Kidney (tissue), 13 donors: ENCODE measurements at regions not wholly inside any gene's neighbourhood (a gene's known extent, or its start where the extent isn't known, plus 50 kb on each side); places are given as distances from the start of the nearest gene placed in this dataset.
A peak's percentile ranks its signal among the peaks of the same experiment; 100 is the strongest.

Source experiments
- DNase-seq, 5 donors: peaks; one replicate each; pipeline ENCODE4 v3.0.0-alpha.2; 2013 to 2020
- FAIRE-seq: peaks from 2 replicates; lab custom pipeline; 2012; peaks lifted over from hg19 to GRCh38; lab: Jason Lieb, UNC
- H3K27ac ChIP-seq, 2 donors: one replicate each; pipeline ENCODE4 v1.7.0; 2013; ENCODE audit warnings: low read depth in 2 of 2, low read length in 2 of 2, inconsistent platforms in 1 of 2
- H3K27me3 ChIP-seq: one replicate; pipeline ENCODE4 v1.7.1; 2013; ENCODE audit warnings: low read length, inconsistent platforms; ENCODE audit not compliant: control insufficient read depth, insufficient read depth
- H3K36me3 ChIP-seq, 3 donors: one replicate each; pipeline versions ENCODE4 v1.7.0 to v1.7.1; 2013; ENCODE audit warnings: low read length in 3 of 3, control low read depth in 1 of 3, inconsistent platforms in 1 of 3; ENCODE audit not compliant: insufficient read depth in 3 of 3, control insufficient read depth in 2 of 3
- H3K4me1 ChIP-seq, 3 donors: one replicate each; pipeline versions ENCODE4 v1.7.0 to v1.7.1; 2013; ENCODE audit warnings: low read length in 3 of 3, inconsistent platforms in 1 of 3, low read depth in 1 of 3; ENCODE audit not compliant: control insufficient read depth in 2 of 3, insufficient read depth in 2 of 3
- H3K4me3 ChIP-seq, 3 donors: one replicate each; pipeline versions ENCODE4 v1.7.0 to v1.8.1; 2013; ENCODE audit warnings: low read length in 3 of 3, control low read depth in 1 of 3, inconsistent platforms in 1 of 3
- H3K9ac ChIP-seq, 3 donors: one replicate each; pipeline versions ENCODE4 v1.7.0 to v1.7.1; 2013; ENCODE audit warnings: low read length in 3 of 3, control low read depth in 1 of 3, inconsistent platforms in 1 of 3
- H3K9me3 ChIP-seq, 3 donors: one replicate each; pipeline versions ENCODE4 v1.7.0 to v1.7.1; 2013; ENCODE audit warnings: low read length in 3 of 3, control low read depth in 1 of 3, inconsistent platforms in 1 of 3; ENCODE audit not compliant: control insufficient read depth in 2 of 3, insufficient read depth in 1 of 3
- intact Hi-C: fragments of 100-400 bp; cut with DNase I; formaldehyde crosslinking; loops from one replicate; pipeline ENCODE4 v1.11.1; 2022
- TF ChIP-seq, protein P1 (sequence below): IDR thresholded peaks from 3 replicates; pipeline ENCODE4 v1.5.1; 2012; ENCODE audit warnings: mild to moderate bottlenecking, moderate library complexity, borderline replicate concordance; ENCODE audit not compliant: insufficient read depth; ENCODE audit errors: extremely low read depth
- donor health status: control.
- donor health status: control.
- donor health status: control.
- donor health status: control.
- donor health status: control.
- donor health status: DM: yes; HTN: yes; CAD: no.
- donor health status: Normal renal cell carcinoma (clear cell type).

DNA sequence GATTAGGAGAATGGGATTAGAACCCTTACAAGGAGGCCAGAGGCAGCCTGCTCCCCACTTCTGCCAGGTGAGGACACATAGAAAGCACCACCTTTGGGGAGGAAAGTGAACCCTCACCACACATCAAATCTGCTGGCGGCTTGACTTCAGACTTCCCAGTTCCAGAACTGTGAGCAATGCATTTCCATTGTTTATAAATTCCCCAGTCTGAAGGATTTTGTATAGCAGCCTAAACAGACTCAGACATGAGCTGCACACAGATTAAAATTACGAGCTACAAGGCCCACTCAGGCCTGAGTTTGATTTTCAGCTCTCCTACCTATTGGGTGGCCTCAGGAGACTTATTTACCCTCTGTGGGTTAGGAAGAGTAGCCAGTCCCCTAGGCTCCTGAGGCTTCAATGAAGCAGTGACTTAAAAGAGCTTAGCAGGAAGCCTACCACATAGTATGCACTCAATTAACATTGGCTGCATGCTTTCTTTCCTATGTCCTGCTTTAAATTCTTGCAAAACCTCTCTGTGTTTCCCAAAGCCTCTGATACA is 350.7 kb upstream of the ZMIZ1 start:
- no peak for FAIRE-seq
- Histone ChIP-seq H3K9me3 (no peaks in the 10 kb centered on the region), H3K36me3 (no peaks in the 10 kb centered on the region), H3K4me1 (no peaks in the 10 kb centered on the region), H3K9ac (no peak overlapping the region), H3K27ac (no peak overlapping the region), H3K4me3 (no peak overlapping the region), H3K27me3 (no peaks in the 10 kb centered on the region)
- intact Hi-C loops, result no loop called here
- DNase-seq, result no peak
- TF ChIP-seq, protein P1, sequence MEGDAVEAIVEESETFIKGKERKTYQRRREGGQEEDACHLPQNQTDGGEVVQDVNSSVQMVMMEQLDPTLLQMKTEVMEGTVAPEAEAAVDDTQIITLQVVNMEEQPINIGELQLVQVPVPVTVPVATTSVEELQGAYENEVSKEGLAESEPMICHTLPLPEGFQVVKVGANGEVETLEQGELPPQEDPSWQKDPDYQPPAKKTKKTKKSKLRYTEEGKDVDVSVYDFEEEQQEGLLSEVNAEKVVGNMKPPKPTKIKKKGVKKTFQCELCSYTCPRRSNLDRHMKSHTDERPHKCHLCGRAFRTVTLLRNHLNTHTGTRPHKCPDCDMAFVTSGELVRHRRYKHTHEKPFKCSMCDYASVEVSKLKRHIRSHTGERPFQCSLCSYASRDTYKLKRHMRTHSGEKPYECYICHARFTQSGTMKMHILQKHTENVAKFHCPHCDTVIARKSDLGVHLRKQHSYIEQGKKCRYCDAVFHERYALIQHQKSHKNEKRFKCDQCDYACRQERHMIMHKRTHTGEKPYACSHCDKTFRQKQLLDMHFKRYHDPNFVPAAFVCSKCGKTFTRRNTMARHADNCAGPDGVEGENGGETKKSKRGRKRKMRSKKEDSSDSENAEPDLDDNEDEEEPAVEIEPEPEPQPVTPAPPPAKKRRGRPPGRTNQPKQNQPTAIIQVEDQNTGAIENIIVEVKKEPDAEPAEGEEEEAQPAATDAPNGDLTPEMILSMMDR, result no peak

DNA sequence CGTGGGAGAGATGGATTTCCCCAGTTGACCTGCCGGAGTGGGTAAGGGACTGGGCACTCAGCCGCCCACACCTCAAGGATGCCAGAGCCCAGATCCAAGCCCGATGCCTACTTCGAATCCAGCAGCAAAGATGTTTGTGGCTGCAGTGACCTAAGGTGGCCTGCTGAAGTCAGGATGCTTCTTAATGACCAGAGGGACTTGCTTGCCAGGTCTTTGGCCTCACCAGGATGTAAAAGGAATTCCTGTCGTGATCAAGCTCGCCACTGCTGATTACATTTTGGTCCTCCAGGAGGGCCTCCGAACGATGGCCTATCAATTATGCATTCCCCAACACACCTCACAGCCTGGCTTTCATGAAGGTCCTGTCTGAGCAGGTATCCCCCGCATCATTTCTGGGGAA is 349.5 kb upstream of the ZMIZ1 start:
- H3K27ac ChIP-seq, result no peak overlapping the region
- DNase-seq (no peak), FAIRE-seq (no peak)
- H3K9me3 ChIP-seq, result no peaks in the 10 kb centered on the region
- H3K27me3 ChIP-seq, result no peaks in the 10 kb centered on the region
- no peak overlapping the region for H3K9ac ChIP-seq
- intact Hi-C loops, result no loop called here
- TF ChIP-seq, protein P1, result no peak
- no peak overlapping the region for H3K4me3 ChIP-seq
- H3K36me3 ChIP-seq, result no peaks in the 10 kb centered on the region
- H3K4me1 ChIP-seq, result no peaks in the 10 kb centered on the region

DNA sequence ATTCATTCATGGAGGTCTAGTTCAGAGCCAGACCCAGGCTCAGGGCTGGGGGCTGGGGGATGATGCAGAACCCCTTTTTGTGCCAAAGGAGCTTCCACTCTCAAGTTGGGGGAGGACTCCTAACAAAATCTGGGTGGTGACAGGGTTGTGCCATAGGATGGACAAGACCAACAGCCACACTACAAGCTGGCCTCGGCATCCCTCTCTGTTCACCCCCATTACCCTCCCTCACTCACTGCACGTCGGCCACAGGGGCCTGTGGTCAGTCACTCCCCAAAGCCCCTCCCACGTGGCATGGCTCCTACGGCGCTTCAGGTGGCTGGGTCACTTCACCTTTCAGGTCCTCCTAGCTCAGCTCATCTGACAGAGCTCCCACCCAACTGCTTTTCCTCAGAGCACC is 348.7 kb upstream of the ZMIZ1 start:
- no peak overlapping the region for H3K4me3 ChIP-seq
- no peaks in the 10 kb centered on the region for H3K9me3 ChIP-seq
- H3K36me3 ChIP-seq, result no peaks in the 10 kb centered on the region
- H3K9ac ChIP-seq, result no peak overlapping the region
- H3K4me1 ChIP-seq, result no peaks in the 10 kb centered on the region
- H3K27me3 ChIP-seq, result no peaks in the 10 kb centered on the region
- intact Hi-C loops, result no loop called here
- no peak for FAIRE-seq
- peak in 1 of 5 donors; percentile 70 for DNase-seq
- H3K27ac ChIP-seq, result no peak overlapping the region
- TF ChIP-seq, protein P1, result no peak

DNA sequence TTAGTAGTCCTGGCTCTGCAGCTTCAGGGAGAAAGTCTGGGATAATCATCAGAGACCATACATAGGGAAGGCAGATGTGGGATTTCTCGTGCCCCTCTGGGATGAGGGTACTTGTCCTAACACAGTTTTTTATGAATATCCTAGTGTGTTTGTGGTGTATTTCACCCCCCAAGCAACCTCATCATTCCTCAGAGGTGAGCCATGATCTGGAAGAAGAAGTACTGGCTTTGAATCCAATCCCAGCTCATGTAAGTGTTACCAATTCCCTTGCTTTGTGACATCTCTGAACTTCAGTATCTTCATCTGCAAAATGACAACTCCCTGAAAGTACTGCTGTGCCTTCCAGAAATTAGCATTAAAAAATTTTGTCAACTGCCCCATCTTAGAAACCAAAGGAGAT is 347.5 kb upstream of the ZMIZ1 start:
- Histone ChIP-seq H3K9me3 (no peaks in the 10 kb centered on the region), H3K36me3 (no peaks in the 10 kb centered on the region), H3K9ac (no peak overlapping the region), H3K27ac (no peak overlapping the region), H3K4me3 (no peak overlapping the region), H3K4me1 (no peaks in the 10 kb centered on the region), H3K27me3 (no peaks in the 10 kb centered on the region)
- FAIRE-seq, result no peak
- TF ChIP-seq, protein P1, result no peak
- intact Hi-C loops, result no loop called here
- no peak for DNase-seq
